Progenitor cell of endocrine pancreas (in vitro differentiated cells): ENCODE measurements at regions not wholly inside any gene's neighbourhood (a gene's known extent, or its start where the extent isn't known, plus 50 kb on each side); places are given as distances from the start of the nearest gene placed in this dataset.

ENCODE experiments used
- DNase-seq: peaks from one replicate; pipeline ENCODE4 v3.0.0; 2021; ENCODE audit warnings: low spot score; ENCODE audit not compliant: unreplicated experiment
- H3K27ac Mint-ChIP-seq: 2 replicates; pipeline ENCODE4 v1.8.0; 2021; ENCODE audit warnings: mild to moderate bottlenecking, moderate library complexity, mixed read lengths
- H3K27me3 Mint-ChIP-seq: 2 replicates; pipeline ENCODE4 v1.8.0; 2021; ENCODE audit warnings: mixed read lengths
- H3K36me3 Mint-ChIP-seq: 2 replicates; pipeline ENCODE4 v1.8.0; 2022; ENCODE audit warnings: mixed read lengths; ENCODE audit not compliant: insufficient read depth
- H3K4me1 Mint-ChIP-seq: 2 replicates; pipeline ENCODE4 v1.8.0; 2021; ENCODE audit warnings: low read depth, mixed read lengths
- H3K4me3 Mint-ChIP-seq: 2 replicates; pipeline ENCODE4 v1.8.0; 2021; ENCODE audit warnings: low read depth, mild to moderate bottlenecking, moderate library complexity, mixed read lengths
- H3K9me3 Mint-ChIP-seq: 2 replicates; pipeline ENCODE4 v1.8.0; 2021; ENCODE audit warnings: low read depth, mixed read lengths
- TF ChIP-seq, protein P1 (sequence below): fragments of 200-600 bp; sonication (generic); IDR thresholded peaks from one replicate; pipeline ENCODE4 v1.5.0; 2021; ENCODE audit warnings: antibody characterized with exemption, mild to moderate bottlenecking; ENCODE audit not compliant: unreplicated experiment

DNA sequence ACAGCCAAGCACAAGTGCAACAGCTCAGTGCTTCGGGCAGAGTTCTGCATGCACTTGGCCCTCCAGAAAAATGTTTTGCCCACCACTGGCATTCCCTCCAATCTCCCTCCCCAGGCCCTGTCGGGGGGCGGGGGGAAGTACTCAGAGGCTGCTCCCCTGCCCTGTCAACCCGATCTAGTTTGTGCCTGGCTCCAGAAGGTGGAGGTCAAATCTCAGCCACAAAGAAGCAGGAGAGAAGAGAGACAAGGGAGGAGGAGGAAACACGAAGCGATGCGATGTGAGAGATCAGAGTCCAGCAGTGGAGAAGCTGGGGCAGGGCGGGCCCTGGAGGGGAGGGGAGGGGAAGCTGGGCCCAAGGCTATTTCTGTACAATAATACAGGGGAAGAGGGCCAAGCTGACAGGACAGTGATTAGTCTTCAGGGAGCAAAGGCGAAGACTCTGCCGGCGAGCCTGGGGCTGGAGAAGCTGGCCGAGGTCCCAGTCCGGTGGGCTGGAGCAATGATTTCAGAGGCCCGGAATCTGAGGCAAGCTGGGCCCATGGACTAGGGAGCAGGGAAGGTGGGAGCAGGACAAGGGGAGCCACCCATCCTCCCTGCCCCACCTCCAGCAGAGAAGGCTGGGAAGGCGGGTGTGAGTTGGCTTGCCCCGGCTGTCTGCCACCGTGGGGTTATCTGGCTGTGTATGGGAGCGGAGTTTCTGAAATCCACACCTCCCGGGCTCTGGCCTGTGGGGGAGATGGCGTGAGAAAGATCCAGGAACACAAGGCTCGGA lies 167.1 kb downstream of the EFNB1 start:
- Mint-ChIP-seq H3K36me3 (no peaks in the 10 kb centered on the region), H3K27ac (peak overlapping the region; percentile 58), H3K4me1 (peaks cover 14% of the 10 kb centered on the region), H3K9me3 (peaks cover 15% of the 10 kb centered on the region), H3K27me3 (peaks cover 3% of the 10 kb centered on the region), H3K4me3 (no peak overlapping the region)
- peak; percentile 9 for DNase-seq
- TF ChIP-seq, protein P1, sequence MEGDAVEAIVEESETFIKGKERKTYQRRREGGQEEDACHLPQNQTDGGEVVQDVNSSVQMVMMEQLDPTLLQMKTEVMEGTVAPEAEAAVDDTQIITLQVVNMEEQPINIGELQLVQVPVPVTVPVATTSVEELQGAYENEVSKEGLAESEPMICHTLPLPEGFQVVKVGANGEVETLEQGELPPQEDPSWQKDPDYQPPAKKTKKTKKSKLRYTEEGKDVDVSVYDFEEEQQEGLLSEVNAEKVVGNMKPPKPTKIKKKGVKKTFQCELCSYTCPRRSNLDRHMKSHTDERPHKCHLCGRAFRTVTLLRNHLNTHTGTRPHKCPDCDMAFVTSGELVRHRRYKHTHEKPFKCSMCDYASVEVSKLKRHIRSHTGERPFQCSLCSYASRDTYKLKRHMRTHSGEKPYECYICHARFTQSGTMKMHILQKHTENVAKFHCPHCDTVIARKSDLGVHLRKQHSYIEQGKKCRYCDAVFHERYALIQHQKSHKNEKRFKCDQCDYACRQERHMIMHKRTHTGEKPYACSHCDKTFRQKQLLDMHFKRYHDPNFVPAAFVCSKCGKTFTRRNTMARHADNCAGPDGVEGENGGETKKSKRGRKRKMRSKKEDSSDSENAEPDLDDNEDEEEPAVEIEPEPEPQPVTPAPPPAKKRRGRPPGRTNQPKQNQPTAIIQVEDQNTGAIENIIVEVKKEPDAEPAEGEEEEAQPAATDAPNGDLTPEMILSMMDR: no peak

DNA sequence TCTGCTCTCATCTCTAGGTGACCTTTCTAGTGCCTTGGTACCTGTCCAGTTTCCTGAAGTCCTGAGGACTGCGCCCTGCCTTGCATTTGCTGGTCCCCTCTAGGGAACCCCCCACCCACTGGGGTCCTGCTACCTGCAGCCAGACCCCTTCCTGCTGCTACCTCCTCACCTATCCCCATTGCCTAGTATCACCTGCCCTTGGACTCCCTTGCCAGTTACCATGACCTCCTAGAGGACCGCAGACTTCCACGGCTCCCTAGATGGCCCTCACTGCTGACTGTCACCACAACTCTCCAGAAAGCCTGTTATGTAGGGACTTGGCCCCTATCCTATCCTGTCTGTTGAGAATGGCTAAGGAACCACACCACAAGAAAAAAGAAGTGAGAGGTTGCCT lies 166.6 kb downstream of the EFNB1 start:
- peaks cover 3% of the 10 kb centered on the region for H3K27me3 Mint-ChIP-seq
- peaks cover 15% of the 10 kb centered on the region for H3K9me3 Mint-ChIP-seq
- H3K27ac Mint-ChIP-seq: no peak overlapping the region
- DNase-seq: no peak
- H3K36me3 Mint-ChIP-seq: no peaks in the 10 kb centered on the region
- no peak overlapping the region for H3K4me3 Mint-ChIP-seq
- peaks cover 17% of the 10 kb centered on the region for H3K4me1 Mint-ChIP-seq
- TF ChIP-seq, protein P1: no peak

DNA sequence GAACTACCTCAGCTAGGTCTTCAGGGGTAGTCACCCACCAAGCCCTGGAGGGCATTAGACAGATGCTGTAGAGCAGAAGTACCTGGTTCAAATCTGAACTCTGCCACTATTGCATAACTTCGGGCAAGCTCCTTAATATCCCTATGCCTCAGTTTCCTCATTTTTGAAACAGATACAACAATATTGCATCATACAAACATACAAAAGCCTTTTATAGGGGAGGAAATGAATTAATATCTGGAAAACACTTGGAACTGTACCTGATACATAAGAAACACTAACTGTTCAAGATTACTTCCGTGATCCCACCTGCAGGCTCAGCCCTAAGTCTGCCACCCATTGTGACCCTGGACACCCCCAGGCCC lies 166.1 kb downstream of the EFNB1 start:
- Mint-ChIP-seq H3K9me3 (peaks cover 15% of the 10 kb centered on the region), H3K27ac (no peak overlapping the region), H3K4me3 (no peak overlapping the region), H3K4me1 (peaks cover 21% of the 10 kb centered on the region), H3K36me3 (no peaks in the 10 kb centered on the region), H3K27me3 (peaks cover 3% of the 10 kb centered on the region)
- TF ChIP-seq, protein P1: no peak
- no peak for DNase-seq

DNA sequence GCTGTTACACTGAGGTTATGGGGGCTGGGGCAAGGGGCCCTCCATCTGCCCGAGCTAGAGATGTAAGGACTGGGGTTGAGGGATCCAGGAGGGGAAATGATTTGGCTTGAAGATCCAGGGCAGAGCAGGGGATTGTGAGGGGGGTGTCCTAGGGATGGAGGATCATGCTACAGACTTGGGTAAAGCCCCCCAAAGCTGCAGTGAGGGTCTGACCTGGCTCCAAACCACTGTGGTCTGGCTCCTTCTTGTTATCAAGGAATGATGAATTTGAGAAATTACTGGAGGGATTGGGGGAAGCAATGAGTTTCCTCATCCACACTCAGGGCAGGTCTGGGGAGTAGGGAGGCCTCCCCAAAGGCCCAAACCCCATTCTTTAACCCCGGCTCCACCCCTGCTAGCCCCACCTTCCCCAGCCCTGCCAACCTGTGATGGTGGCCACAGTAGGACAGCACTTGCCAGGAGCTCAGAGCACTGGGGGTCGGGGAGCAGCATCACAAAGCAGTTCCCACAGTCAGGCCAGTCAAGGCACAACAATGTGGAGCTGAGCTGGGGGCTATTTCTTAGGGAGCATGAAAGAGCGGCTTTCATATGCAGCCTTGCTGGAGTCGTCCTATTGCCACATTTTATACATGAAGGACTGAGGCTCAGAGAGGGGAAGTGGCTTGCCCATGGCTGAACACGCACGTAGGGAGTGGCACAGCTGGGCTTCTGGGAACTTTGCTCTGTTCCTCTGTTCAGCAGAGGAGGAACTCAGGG lies 165.5 kb downstream of the EFNB1 start:
- Mint-ChIP-seq H3K36me3 (no peaks in the 10 kb centered on the region), H3K4me3 (no peak overlapping the region), H3K9me3 (peaks cover 15% of the 10 kb centered on the region), H3K27me3 (peaks cover 3% of the 10 kb centered on the region), H3K27ac (no peak overlapping the region), H3K4me1 (peaks cover 21% of the 10 kb centered on the region)
- TF ChIP-seq, protein P1: no peak
- peak; percentile 3 for DNase-seq

DNA sequence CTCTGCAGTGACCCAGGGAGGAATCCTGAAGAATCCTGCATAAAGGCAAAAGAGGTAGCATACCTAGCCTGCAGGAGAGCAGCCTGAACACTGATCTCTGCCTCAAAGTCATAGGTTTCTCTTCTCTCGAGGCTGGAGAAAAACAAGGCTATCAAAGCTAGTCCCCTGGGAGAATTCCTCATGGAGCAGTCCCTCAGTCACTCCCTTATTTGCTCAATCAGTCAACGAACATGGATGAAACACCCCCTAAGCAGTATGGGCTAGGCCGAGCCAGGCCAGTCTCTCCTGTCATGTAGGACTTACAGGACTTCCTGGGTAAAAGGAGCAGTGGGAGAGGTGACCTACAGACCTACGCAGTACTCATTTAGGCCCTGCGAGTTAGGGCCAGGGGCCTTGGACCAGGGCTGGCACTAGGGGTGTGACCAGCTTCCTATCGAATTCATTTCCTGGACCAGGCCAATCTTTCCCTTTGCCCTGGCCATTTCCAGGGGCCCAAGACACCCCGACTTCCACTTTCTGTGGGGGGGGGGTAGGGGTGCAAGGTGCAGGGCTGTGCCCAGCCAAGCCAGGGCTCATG lies 164.1 kb downstream of the EFNB1 start:
- H3K4me1 Mint-ChIP-seq: peaks cover 23% of the 10 kb centered on the region
- DNase-seq: peak; percentile 3
- H3K4me3 Mint-ChIP-seq: no peak overlapping the region
- TF ChIP-seq, protein P1: no peak
- no peaks in the 10 kb centered on the region for H3K36me3 Mint-ChIP-seq
- peaks cover 16% of the 10 kb centered on the region for H3K9me3 Mint-ChIP-seq
- no peak overlapping the region for H3K27ac Mint-ChIP-seq
- H3K27me3 Mint-ChIP-seq: peaks cover 3% of the 10 kb centered on the region
